ENCODE measurements at regions not wholly inside any gene's neighbourhood (a gene's known extent, or its start where the extent isn't known, plus 50 kb on each side); places are given as distances from the start of the nearest gene placed in this dataset.

- TF ChIP-seq EZH2phosphoT487 (conservative IDR thresholded peaks at IDR 0.05; ENCODE audit: low read length) (no peak), CTCF (IDR thresholded peaks at IDR 0.05; ENCODE audit: insufficient read depth, low read length, poor library complexity, severe bottlenecking) (no peak)
- H3F3A ChIP-seq (ENCODE audit: insufficient read depth): no peaks in the 10 kb centered on the region
- H3K79me2 ChIP-seq (ENCODE audit: insufficient read depth, low read length): no peaks in the 10 kb centered on the region
- no peaks in the 10 kb centered on the region for H3K9me3 ChIP-seq (ENCODE audit: insufficient read depth, low read length)
- no peaks in the 10 kb centered on the region for H3K27me3 ChIP-seq (ENCODE audit: low read length)
- no peak overlapping the region for H2AFZ ChIP-seq (ENCODE audit: low read depth, low read length, severe bottlenecking)
- no peak overlapping the region for H3K4me2 ChIP-seq (ENCODE audit: low read depth, low read length, poor library complexity, severe bottlenecking)
- no peaks in the 10 kb centered on the region for H4K20me1 ChIP-seq (ENCODE audit: low read depth, low read length)
- no peak overlapping the region for H3K9ac ChIP-seq (ENCODE audit: low read length)
- H3K27ac ChIP-seq (ENCODE audit: low read depth, low read length): no peak overlapping the region
- no peaks in the 10 kb centered on the region for H3K9me2 ChIP-seq (replicated peaks; ENCODE audit: insufficient read depth, low read length)
- H3K4me3 ChIP-seq (ENCODE audit: insufficient read depth, low read length, poor library complexity, severe bottlenecking): no peak overlapping the region
- H3K36me3 ChIP-seq (ENCODE audit: low read length): no peaks in the 10 kb centered on the region
Measured at GRCh38 chr11:122044086-122044485, 71.9 kb downstream of the BLID start.

DNA sequence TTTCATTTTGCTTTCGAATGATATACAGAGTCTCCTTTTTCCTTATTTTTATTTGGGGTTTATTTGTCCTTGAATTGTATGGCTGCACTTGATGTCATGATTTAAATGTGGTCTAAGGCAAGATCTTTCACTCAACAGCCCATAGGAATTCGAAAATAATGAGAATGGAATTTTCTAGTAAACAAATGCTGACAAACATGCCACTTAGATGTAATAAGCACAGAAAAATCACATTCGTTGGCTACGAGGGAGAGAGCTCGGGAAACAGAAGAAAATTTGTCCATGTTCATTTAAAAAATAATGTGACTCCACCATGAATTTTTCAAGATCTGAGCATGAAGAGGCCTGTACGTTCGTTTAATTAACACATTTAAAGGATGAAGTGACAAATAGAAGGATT, 73.0 kb downstream of the BLID start:
- Histone ChIP-seq H3K4me2 (ENCODE audit: low read depth, low read length, poor library complexity, severe bottlenecking) (no peak overlapping the region), H3K79me2 (ENCODE audit: insufficient read depth, low read length) (no peaks in the 10 kb centered on the region), H3K9ac (ENCODE audit: low read length) (no peak overlapping the region), H3K27me3 (ENCODE audit: low read length) (no peaks in the 10 kb centered on the region), H3K4me3 (ENCODE audit: insufficient read depth, low read length, poor library complexity, severe bottlenecking) (no peak overlapping the region), H3K27ac (ENCODE audit: low read depth, low read length) (no peak overlapping the region), H3K9me3 (ENCODE audit: insufficient read depth, low read length) (no peaks in the 10 kb centered on the region), H4K20me1 (ENCODE audit: low read depth, low read length) (no peaks in the 10 kb centered on the region), H3K9me2 (replicated peaks; ENCODE audit: insufficient read depth, low read length) (no peaks in the 10 kb centered on the region), H3F3A (ENCODE audit: insufficient read depth) (no peaks in the 10 kb centered on the region), H3K36me3 (ENCODE audit: low read length) (no peaks in the 10 kb centered on the region), H2AFZ (ENCODE audit: low read depth, low read length, severe bottlenecking) (no peak overlapping the region)
- TF ChIP-seq EZH2phosphoT487 (conservative IDR thresholded peaks at IDR 0.05; ENCODE audit: low read length) (no peak), CTCF (IDR thresholded peaks at IDR 0.05; ENCODE audit: insufficient read depth, low read length, poor library complexity, severe bottlenecking) (no peak)

DNA sequence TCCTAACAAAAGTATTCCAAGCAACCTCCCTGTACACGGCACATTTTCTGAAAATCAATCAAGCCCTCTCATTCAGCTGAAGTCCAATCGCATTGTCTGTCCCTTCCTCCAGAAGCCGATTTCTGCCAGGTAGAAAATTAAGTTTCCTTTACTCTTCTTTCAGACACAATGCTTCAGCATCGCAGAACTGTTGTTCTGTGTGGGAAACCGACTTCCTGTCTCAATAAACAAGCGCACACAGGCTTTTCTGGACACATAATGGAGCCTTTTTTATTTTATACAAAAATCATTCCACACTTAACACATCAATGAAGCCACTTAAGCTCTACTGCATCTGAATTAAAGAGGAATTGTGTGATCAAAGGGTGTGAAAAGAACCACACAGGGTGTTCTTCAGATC, 75.6 kb downstream of the BLID start:
- Histone ChIP-seq H4K20me1 (ENCODE audit: low read depth, low read length) (no peaks in the 10 kb centered on the region), H3K9me3 (ENCODE audit: insufficient read depth, low read length) (no peaks in the 10 kb centered on the region), H3K79me2 (ENCODE audit: insufficient read depth, low read length) (no peaks in the 10 kb centered on the region), H3K4me2 (ENCODE audit: low read depth, low read length, poor library complexity, severe bottlenecking) (no peak overlapping the region), H3K4me3 (ENCODE audit: insufficient read depth, low read length, poor library complexity, severe bottlenecking) (no peak overlapping the region), H3K9me2 (replicated peaks; ENCODE audit: insufficient read depth, low read length) (no peaks in the 10 kb centered on the region), H2AFZ (ENCODE audit: low read depth, low read length, severe bottlenecking) (no peak overlapping the region), H3F3A (ENCODE audit: insufficient read depth) (no peaks in the 10 kb centered on the region), H3K27me3 (ENCODE audit: low read length) (no peaks in the 10 kb centered on the region), H3K9ac (ENCODE audit: low read length) (no peak overlapping the region), H3K27ac (ENCODE audit: low read depth, low read length) (no peak overlapping the region), H3K36me3 (ENCODE audit: low read length) (no peaks in the 10 kb centered on the region)
- TF ChIP-seq EZH2phosphoT487 (conservative IDR thresholded peaks at IDR 0.05; ENCODE audit: low read length): no peak
- TF ChIP-seq CTCF (IDR thresholded peaks at IDR 0.05; ENCODE audit: insufficient read depth, low read length, poor library complexity, severe bottlenecking): no peak

- Histone ChIP-seq H3K27ac (ENCODE audit: low read depth, low read length) (no peak overlapping the region), H3K79me2 (ENCODE audit: insufficient read depth, low read length) (no peaks in the 10 kb centered on the region)
Measured at GRCh38 chr11:122038543-122038942, 77.5 kb downstream of the BLID start.

More at GRCh38 chr11:122038543-122038942, 77.5 kb downstream of the BLID start:
- no peaks in the 10 kb centered on the region for H3K27me3 ChIP-seq (ENCODE audit: low read length)
- no peak overlapping the region for H3K4me2 ChIP-seq (ENCODE audit: low read depth, low read length, poor library complexity, severe bottlenecking)
- no peak for TF ChIP-seq EZH2phosphoT487 (conservative IDR thresholded peaks at IDR 0.05; ENCODE audit: low read length)
- TF ChIP-seq CTCF (IDR thresholded peaks at IDR 0.05; ENCODE audit: insufficient read depth, low read length, poor library complexity, severe bottlenecking): no peak
- H3F3A ChIP-seq (ENCODE audit: insufficient read depth): no peaks in the 10 kb centered on the region
- H3K36me3 ChIP-seq (ENCODE audit: low read length): no peaks in the 10 kb centered on the region
- H3K9me3 ChIP-seq (ENCODE audit: insufficient read depth, low read length): no peaks in the 10 kb centered on the region
- H3K9me2 ChIP-seq (replicated peaks; ENCODE audit: insufficient read depth, low read length): no peaks in the 10 kb centered on the region
- H2AFZ ChIP-seq (ENCODE audit: low read depth, low read length, severe bottlenecking): no peak overlapping the region
- no peak overlapping the region for H3K4me3 ChIP-seq (ENCODE audit: insufficient read depth, low read length, poor library complexity, severe bottlenecking)
- H4K20me1 ChIP-seq (ENCODE audit: low read depth, low read length): no peaks in the 10 kb centered on the region
- no peak overlapping the region for H3K9ac ChIP-seq (ENCODE audit: low read length)

All from SU-DHL-6 (cell line).